Stimulated activated CD4-positive, alpha-beta T cell treated with anti-CD3 and anti-CD28 coated beads, Interleukin-1b, Interleukin-23, amount 100 ng/mL, for 24 hours (primary cell): ENCODE measurements at regions not wholly inside any gene's neighbourhood (a gene's known extent, or its start where the extent isn't known, plus 50 kb on each side); places are given as distances from the start of the nearest gene placed in this dataset.
"Not testable (repeated sequence)": the region's sequence is repeated elsewhere in the genome, so short reads cannot be mapped to it uniquely, and the experiment has no call there.

Source experiments
- DNase-seq, 4 experiments: peaks; one replicate each; pipeline ENCODE4 v3.0.0-alpha.2; 2020; ENCODE audit warnings: low read depth in 4 of 4, low spot score in 1 of 4

GRCh38 chr11:130672911-130673310 lies 224.5 kb downstream of the ADAMTS15 start:
- DNase-seq = no peak

DNA sequence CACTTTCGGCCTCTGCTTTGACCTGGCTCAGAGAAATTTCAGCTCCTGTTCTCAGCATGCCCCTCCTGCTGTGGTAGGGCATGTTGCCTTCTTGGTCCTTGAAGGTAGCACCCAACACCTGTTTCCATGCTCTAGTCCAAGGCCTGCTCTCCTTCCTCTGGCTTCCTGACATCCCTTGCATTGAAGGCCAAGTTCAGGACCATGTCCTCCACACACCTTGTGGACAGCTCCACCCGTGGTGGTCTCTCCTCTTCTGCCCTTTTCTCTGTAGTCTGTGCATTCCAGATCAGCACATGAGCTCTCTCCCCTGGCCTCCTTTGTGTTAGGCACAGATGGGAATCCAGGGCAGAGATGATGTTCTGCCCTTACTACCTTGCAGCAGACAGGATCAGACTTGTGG lies 225.3 kb downstream of the ADAMTS15 start:
- no peak for DNase-seq

GRCh38 chr11:130674686-130675308 lies 226.4 kb downstream of the ADAMTS15 start:
- no peak for DNase-seq

GRCh38 chr11:130675371-130675821 lies 227.0 kb downstream of the ADAMTS15 start:
- no peak for DNase-seq

- DNase-seq = no peak
Observed at GRCh38 chr11:130675917-130676316, 227.5 kb downstream of the ADAMTS15 start.

DNA sequence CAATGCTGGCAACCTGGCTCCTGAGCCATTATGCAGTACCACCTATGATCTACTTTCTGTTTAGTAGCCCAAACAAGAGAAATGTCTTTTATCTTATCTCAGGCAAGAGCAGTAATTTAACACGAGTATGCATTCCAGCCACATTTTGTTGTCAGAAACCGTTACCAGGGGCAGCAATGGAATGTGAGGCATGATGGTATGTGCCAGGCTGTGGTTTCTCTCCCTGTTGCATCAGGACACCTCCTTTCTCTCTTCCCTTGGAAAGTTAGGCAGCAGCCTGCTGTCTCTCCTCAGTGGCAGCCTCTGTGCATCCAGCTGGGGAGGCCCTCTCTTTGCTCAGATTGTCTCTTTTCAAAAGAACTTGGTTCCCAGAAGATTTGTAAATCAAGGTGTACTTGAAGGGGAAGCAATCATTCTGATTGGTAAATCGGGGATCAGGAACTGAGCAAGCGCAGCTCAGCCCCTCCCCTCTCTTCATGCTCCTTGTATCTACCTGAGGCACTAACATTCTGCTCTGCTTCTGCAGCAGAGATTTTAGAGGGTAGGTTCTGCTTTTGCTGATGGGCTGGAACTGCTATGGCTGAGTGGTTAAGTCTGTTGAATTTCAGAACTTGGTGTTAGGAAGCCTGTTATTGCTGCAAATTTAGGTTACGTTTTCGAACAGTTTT lies 229.2 kb downstream of the ADAMTS15 start:
- DNase-seq = no peak

DNA sequence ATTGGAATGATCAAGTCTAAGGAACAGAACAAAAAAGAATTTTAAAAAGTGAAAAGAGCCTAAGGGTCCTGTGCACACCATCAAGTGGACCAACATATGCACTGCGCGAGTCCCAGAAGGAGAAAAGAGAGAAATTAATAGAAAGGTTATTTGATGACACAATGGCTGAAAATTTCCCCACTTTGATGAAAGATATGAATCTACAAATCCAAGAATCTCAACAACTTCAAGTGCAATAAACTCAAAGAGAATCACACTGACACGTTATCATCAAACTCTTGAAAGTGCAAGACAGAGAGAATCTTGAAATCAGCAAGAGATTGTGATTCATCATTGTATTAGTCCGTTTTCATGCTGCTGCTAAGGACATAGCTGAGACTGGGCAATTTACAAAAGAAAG lies 230.8 kb downstream of the ADAMTS15 start:
- no peak for DNase-seq

DNA sequence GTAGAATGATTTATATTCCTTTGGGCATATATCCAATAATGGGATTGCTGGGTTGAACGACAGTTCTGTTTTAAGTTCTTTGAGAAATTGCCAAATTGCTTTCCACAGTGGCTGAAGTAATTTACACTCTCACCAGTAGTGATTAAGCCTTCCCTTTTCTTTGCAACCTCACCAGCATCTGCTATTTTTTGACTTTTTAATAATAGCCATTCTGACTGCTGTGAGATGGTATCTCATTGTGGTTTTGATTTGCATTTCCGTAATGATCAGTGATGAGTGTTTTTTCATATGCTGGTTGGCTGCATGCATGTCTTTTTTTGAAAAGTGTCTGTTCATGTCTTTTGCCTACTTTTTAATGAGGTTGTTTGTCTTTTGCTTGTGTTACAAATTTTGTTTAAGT lies 233.8 kb downstream of the SNX19 start:
- DNase-seq = not testable (repeated sequence)

- DNase-seq = no peak
Observed at GRCh38 chr11:130689222-130689908, 226.9 kb downstream of the SNX19 start.

- no peak for DNase-seq
Observed at GRCh38 chr11:130691581-130691980, 224.7 kb downstream of the SNX19 start.

DNA sequence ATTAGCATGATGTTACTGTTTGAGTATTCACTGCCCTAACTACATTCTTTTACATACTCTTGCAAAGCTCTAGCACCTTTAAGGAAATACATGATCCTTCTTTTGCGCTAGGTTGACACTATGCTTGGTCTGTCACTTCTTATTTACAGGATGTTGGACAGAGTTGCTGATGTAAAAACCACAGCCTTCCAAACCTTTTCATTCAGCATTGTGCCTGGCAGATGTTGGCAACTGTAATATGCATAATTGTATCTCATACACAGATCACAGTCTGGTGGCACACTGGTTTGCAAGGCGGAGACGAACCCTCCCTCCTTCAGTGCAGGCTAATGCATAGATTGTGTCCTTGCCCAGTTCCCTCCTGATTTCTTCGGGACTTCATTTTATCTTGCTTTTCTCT lies 224.1 kb downstream of the SNX19 start:
- no peak for DNase-seq

GRCh38 chr11:130693543-130693942 lies 222.7 kb downstream of the SNX19 start:
- DNase-seq = no peak

- no peak for DNase-seq
Observed at GRCh38 chr11:130694488-130695045, 221.7 kb downstream of the SNX19 start.

- DNase-seq = no peak
Observed at GRCh38 chr11:130698174-130698573, 218.1 kb downstream of the SNX19 start.

DNA sequence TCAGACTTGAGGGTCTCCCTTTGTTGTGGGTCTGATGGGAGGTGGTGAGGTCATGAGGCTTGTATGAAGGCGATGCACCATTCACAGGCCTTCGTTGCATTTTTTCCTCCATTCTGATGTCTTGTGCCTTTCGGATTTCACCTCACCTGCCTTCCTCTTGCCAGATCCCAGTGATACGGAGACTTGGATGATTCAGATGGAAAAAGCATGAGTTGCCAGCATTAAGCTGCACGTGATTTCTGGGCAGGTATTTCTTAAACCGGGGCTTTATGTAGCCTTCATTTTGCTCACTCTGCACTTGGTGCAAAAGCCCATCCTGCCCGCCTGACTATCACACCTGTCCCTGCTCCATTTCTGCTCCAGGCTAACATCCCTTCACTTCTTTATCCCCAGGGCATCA lies 216.7 kb downstream of the SNX19 start:
- DNase-seq = no peak

DNA sequence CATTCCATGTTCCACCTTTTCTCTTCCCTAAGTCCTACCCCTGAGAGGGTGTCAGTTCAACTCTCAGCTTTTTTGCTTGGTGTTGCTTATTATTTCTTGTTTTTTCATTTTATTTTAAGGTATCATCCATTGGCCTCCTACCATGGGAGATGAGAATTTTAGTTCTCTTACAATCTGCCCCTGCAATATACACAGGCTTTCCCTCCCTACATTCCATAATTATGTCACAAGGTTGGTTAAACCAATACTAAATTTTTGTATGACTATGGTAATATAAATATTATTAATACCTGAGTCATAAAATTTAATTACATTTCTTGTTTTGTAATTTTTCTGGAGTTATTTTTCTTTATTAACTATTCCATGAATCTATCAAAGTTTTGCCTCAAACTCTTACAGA lies 216.2 kb downstream of the SNX19 start:
- no peak for DNase-seq

DNA sequence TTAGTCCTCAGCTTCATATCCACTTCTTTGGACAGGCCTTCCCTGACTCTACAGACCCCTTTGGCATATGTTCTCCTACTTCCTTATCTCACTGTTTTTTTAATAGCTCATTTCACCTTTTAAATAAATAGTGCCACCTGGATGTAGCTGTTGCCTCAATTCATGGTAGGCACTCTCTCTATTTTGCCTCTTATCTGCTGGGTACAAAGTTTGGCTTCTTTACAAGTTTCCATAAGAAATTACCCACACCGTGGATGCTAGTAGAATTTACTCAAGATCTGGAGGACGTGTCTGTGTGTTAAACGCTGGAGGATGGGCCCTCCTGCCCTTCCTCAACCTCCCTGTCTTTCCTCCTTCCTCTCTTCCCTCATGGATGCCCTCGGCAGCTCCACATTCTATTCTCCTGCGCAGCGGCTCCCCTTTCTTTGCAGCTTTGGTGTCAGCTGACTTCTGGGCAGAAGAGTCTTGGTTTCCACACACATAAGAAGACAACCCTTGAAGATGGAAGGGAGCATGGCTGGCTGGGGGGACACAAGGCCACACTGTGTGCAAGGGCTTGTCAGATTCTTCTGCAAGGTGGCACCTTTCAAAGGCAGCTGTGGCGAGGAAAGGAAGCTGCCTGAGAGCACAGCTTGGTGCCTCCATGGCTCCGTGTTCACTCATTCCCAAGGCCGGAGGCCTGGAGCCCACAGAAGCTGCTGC lies 212.6 kb downstream of the SNX19 start:
- DNase-seq = no peak

DNA sequence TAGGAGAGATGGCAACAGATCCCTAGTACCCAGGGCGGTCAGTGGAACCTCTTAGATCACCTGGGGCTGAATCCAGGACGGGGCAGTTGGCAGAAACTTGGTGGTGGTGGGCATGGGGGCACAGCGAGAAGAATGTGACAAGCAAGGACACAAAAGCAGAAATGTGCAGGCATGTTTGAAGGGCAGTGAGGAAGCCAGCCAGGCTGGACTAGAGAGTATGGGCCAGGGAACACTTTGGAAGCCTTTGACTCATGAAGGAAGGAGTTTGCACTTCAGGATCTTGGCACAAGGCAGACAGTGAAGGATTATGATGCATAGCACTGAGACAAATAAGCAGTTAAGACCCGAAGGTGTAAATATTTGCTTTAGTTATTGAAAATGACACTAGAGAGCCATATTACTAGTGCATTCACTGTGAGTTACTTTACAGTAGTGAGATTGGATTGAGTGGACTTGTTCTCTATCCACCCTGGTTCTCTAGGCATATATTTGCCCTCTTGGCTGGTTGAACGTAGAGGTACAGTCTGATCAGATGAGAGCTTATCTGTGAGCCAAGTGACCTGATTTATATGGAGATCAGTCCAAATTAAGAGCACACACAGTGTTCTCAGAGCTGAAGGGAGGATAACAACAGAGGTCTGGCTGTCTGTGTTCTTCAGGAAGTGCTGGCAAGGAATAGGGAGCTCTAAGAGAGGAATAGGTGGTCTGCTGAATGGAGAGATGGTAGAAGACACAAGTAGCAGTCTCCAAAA lies 210.4 kb downstream of the SNX19 start:
- no peak for DNase-seq

DNA sequence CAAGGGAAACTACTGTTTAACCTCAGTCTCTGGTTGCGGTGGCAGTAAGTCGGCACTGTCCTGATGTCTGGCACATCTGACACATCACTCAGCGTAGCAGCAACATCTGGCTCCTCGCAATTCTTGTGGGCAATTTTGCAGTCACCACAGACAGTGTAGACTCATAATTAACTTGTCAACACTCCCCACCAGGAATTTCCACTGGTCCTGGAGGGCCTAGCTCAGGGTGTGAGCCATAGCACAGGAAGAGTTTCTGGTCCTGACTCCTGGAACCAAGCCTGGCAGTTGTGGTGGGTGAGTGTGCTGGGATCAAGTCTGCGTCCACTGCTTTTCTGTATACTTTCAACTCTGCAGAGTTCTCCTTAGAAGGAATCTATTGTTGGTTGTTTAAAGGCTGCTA lies 209.7 kb downstream of the SNX19 start:
- DNase-seq = no peak

DNA sequence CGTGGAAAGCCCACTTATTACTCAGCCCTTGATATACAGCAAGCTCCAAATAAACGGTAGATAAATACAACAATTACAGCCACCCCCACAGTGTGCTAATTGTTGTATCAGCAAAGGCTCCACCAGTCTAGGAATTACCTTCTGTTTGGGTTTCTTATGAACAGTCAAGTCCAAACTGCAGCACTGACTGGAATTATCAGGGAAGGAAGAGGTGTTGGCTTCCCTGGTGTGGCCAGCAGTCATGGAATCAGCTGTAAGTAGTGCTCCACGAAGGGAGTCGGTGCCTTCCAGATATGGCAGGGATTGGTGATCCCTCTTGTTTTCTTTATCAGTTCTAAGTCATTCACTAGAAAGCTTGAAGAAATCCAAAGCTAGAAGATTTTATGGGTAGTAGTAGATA lies 209.1 kb downstream of the SNX19 start:
- no peak for DNase-seq

DNA sequence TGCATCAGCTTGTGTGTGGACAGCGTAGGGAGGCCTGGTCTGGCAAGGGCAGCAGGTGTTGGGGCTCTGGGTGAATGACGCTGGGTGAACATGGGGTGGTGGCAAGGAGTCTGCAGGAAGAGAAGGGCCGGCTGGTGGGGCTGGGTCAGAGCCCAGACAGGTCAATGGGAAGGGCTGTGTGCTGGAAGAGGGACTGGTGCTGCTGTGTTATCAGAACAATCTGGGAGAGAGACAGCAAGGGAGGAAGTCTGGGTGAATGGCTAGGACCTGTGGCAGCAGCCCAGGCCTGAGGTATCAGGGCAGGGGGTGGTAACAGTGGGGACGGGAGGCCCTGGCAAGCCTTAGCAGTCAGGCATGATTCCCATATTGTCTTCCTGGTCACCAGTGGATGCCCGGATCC lies 206.7 kb downstream of the SNX19 start:
- no peak for DNase-seq
